Fibroblast of skin of back (primary cell): ENCODE measurements at regions not wholly inside any gene's neighbourhood (a gene's known extent, or its start where the extent isn't known, plus 50 kb on each side); places are given as distances from the start of the nearest gene placed in this dataset.

Source experiments
- DNase-seq: peaks from one replicate; pipeline ENCODE4 v3.0.0-alpha.2; 2013

GRCh38 chr18:72470391-72470790 is 73.8 kb downstream of the CBLN2 start:
- no peak for DNase-seq

GRCh38 chr18:72468021-72468710 is 76.0 kb downstream of the CBLN2 start:
- no peak for DNase-seq

DNA sequence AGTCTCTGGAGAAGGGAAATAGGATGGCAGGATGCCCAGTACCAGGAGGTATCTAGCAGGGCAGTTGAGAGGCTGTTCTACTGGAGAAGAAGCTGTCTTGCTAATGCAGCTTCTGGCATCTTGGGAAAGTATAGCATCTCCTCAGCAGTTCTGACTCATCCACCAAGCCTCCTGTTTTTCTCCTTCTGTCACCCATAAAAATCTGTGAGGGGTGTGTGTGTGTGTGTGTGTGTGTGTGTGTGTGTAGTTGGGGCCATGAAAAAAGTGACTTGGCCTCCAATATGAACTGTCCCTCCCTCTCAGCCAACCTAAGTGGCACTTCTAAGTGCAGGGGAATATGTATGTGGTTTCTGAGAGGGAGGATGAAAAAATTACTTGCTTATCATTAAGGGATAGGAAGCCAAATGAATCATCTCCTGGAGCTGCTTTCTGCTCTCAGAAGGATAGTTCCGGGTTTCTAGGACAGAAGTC is 83.9 kb downstream of the CBLN2 start:
- DNase-seq = peak; percentile 73

DNA sequence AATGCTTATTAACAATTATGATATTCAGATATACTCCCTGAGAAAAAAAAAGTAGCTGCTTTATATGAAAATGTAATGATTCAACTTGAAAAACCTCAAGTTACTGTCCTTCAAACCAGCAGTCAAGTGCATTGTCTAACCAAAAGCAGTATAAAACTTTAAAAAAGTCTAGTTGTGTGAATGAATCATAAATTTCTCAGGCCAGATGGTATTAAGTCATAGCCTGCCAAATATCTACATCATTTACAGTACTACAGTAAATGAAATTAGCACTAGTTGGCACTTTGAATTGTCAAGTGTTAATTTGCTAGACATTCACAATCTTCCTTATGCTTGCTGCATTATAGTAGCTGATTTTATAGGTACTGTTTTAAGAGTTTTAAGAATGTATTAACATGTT is 85.9 kb downstream of the CBLN2 start:
- peak; percentile 33 for DNase-seq

GRCh38 chr18:72456802-72457201 is 87.3 kb downstream of the CBLN2 start:
- DNase-seq = peak; percentile 69

- no peak for DNase-seq
Measured at GRCh38 chr18:72452328-72452727, 91.8 kb downstream of the CBLN2 start.

DNA sequence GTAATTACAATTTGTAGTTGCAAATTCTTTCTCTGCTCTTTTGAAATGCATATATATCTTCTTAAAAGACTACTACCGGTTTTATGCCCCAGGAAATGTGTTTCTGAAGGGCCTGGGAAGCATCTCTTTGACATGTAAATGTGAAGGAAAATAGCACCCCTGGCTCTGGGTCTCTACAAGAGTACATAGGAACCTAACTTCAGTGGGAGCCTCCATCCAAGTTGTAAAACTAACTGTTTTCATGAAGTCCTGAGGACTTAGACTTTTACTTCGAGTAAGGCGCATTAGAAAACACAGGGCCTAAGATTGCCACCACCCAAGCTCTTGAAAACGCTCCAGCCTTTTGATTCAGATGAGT is 99.4 kb downstream of the CBLN2 start:
- no peak for DNase-seq

GRCh38 chr18:72444111-72444797 is 99.9 kb downstream of the CBLN2 start:
- no peak for DNase-seq

- DNase-seq = no peak
Measured at GRCh38 chr18:72436401-72436800, 107.7 kb downstream of the CBLN2 start.

- DNase-seq = no peak
Measured at GRCh38 chr18:72433756-72434155, 110.4 kb downstream of the CBLN2 start.

DNA sequence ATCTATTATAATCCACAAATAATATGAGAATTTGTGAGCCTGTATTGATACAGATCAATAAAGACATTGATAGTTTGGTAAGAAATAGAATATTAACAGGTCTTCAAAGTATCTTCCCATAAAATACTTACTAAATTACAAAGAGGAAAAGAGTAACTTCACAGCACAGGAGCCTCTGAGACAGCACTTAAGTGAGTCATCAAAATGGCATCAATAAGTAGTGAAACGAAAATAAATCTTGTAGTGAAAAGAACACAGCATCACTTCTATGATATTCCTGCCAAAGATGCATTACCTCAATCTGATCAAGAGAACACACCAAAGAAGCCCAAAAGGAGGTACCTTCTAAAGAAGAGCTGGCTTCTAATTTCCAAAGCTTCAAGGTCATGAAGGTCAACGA is 116.4 kb downstream of the CBLN2 start:
- DNase-seq = peak; percentile 56

- peak; percentile 71 for DNase-seq
Measured at GRCh38 chr18:72419914-72420313, 124.2 kb downstream of the CBLN2 start.

GRCh38 chr18:72412927-72413326 is 131.2 kb downstream of the CBLN2 start:
- DNase-seq = no peak

- no peak for DNase-seq
Measured at GRCh38 chr18:72411261-72411660, 132.9 kb downstream of the CBLN2 start.

- no peak for DNase-seq
Measured at GRCh38 chr18:72410399-72410798, 133.7 kb downstream of the CBLN2 start.

- no peak for DNase-seq
Measured at GRCh38 chr18:72409903-72410302, 134.2 kb downstream of the CBLN2 start.

DNA sequence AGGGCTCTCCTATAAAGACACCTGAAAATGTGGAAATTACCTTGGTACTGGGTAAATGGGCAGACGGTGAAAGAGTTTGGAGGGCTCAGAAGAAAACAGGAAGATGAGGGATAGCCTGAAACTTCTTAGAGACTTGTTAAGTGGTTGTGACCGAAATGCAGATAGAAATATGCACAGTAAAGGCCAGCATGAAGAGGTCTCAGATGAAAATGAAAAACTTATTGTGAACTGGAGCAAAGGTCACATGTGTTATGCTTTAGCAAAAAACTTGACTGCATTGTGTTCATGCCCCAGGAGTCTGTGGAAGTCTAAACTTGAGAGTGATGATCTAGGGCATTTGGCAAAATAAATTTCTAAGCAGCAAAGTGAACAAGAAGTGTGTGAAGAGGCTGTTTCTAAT is 137.1 kb downstream of the CBLN2 start:
- no peak for DNase-seq

- DNase-seq = no peak
Measured at GRCh38 chr18:72391951-72392350, 152.2 kb downstream of the CBLN2 start.

GRCh38 chr18:72391427-72391826 is 152.7 kb downstream of the CBLN2 start:
- DNase-seq = no peak

DNA sequence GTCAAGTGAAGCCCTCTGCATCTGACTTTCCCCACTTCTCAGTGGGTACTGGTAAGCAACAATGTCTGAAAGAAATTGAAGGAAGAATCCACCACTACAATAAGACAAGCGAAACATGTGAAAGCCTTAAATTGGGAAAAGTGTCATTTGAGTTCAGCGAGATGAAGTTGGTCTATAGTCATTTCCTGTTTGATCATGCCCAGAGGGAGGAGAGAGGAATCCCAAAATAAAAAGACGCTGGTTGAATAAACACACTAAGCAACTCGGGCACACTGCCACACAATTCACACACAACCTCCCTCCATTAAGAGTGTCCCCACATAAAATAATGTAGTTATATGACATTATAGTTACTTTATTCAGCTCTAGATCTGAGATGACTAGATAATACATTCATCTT is 166.1 kb downstream of the CBLN2 start:
- DNase-seq = peak; percentile 56

- DNase-seq = peak; percentile 8
Measured at GRCh38 chr18:72376256-72376655, 167.9 kb downstream of the CBLN2 start.

GRCh38 chr18:72375618-72376017 is 168.5 kb downstream of the CBLN2 start:
- peak; percentile 79 for DNase-seq

DNA sequence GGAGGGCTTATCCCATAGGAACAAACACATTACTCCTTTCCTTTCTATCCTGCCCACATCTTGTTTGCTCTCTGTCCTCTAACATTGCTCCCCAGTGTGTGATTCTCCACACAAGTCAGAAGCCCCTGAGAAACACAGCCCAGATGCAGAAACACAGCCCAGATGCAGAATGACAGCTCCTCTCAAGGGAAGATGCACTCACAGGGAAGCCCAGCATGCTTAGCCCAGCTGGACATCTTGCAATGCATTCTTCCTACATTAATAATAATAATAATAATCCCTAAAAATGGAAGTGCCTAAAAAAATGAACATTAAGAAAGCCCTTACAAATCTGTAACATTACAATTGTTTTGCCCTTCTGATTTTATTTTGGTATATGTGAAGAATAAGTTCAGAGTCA is 172.1 kb downstream of the CBLN2 start:
- peak; percentile 62 for DNase-seq

DNA sequence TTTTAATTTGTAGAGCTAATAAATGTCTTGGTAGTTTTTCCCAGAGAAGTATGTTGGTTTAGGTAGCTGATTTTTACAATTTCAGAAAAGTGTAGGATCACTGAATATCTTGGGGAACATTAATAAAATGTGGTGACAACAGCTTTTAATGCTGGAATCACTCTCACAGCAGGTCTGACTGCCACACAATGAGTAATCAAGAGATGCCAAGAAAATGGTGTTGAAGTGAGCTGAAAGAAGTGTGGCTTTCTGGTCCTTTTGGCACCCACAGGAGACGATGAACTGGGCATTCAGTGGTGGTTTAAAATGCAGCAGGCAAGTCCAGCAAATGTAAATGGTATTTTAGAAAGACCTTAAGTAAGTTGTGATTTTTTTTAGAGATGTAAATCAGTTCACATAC is 175.8 kb downstream of the CBLN2 start:
- no peak for DNase-seq
